ENCODE measurements at regions not wholly inside any gene's neighbourhood (a gene's known extent, or its start where the extent isn't known, plus 50 kb on each side); places are given as distances from the start of the nearest gene placed in this dataset.

DNA sequence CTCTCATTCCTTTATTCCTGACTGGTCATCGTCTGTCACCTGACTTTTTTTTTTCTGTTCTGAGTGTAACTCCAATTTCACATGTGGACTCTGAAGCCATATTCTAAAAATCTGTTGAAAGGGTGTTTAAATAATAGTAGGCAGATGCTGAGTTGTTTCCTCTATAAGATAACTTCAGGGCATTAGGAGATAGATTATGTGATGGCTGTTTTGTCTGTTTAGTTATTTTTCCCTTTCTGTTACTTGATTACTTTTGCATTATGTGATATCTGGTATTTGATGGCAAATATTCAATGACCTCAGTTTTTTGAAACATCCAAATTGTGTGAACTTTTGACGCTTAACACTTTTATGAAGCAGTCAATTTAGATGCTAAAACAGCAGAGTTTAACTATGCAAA, 486.0 kb downstream of the BCKDHB start:
- TF ChIP-seq POLR2AphosphoS5 (IDR thresholded peaks at IDR 0.05) (no peak), POLR2A (IDR thresholded peaks at IDR 0.05) (no peak)
- TF ChIP-seq, protein P1, sequence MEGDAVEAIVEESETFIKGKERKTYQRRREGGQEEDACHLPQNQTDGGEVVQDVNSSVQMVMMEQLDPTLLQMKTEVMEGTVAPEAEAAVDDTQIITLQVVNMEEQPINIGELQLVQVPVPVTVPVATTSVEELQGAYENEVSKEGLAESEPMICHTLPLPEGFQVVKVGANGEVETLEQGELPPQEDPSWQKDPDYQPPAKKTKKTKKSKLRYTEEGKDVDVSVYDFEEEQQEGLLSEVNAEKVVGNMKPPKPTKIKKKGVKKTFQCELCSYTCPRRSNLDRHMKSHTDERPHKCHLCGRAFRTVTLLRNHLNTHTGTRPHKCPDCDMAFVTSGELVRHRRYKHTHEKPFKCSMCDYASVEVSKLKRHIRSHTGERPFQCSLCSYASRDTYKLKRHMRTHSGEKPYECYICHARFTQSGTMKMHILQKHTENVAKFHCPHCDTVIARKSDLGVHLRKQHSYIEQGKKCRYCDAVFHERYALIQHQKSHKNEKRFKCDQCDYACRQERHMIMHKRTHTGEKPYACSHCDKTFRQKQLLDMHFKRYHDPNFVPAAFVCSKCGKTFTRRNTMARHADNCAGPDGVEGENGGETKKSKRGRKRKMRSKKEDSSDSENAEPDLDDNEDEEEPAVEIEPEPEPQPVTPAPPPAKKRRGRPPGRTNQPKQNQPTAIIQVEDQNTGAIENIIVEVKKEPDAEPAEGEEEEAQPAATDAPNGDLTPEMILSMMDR (IDR thresholded peaks at IDR 0.05) = no peak

All from prostate gland (tissue), 2 donors.